ENCODE measurements at regions not wholly inside any gene's neighbourhood (a gene's known extent, or its start where the extent isn't known, plus 50 kb on each side); places are given as distances from the start of the nearest gene placed in this dataset.

GRCh38 chr10:21166557-21167287 is 269.6 kb upstream of the NEBL start (continued):
- TF ChIP-seq EP300 (IDR thresholded peaks at IDR 0.05; ENCODE audit: borderline replicate concordance in 1 of 2, control insufficient read depth in 1 of 2, low read depth in 2 of 2, low read length in 2 of 2) (no peak), CHD1 (IDR thresholded peaks at IDR 0.05; ENCODE audit: low read depth, low read length) (no peak), CBX3 (IDR thresholded peaks at IDR 0.05; ENCODE audit: borderline replicate concordance, low read depth) (no peak), RBBP5 (conservative IDR thresholded peaks at IDR 0.05) (no peak), BMI1 (IDR thresholded peaks at IDR 0.05; ENCODE audit: borderline replicate concordance) (no peak), PAX5 (IDR thresholded peaks at IDR 0.05; ENCODE audit: borderline replicate concordance, low read depth, low read length) (no peak), RFX5 (IDR thresholded peaks at IDR 0.05; ENCODE audit: low read depth, low read length) (no peak), TCF12 (IDR thresholded peaks at IDR 0.05; ENCODE audit: low read depth, low read length) (no peak), MEF2A (IDR thresholded peaks at IDR 0.05; ENCODE audit: insufficient read depth, low read depth, low read length) (no peak)

- Histone ChIP-seq H3K9ac (ENCODE audit: control insufficient read depth, insufficient read depth, low read length) (no peak overlapping the region), H3K9me3 (replicated peaks; ENCODE audit: control insufficient read depth, insufficient read depth, low read length) (no peaks in the 10 kb centered on the region), H3K79me2 (ENCODE audit: control insufficient read depth, insufficient read depth, low read length) (no peaks in the 10 kb centered on the region), H3K27ac (ENCODE audit: control insufficient read depth, insufficient read depth) (no peak overlapping the region), H3K4me3 (no peak overlapping the region), H3K4me2 (ENCODE audit: control insufficient read depth, insufficient read depth) (no peak overlapping the region), H3K27me3 (replicated peaks in 1 of 2; ENCODE audit: control insufficient read depth in 2 of 2, insufficient read depth in 2 of 2, low read length in 1 of 2) (no peaks in the 10 kb centered on the region), H3K36me3 (ENCODE audit: control insufficient read depth in 2 of 2, insufficient read depth in 2 of 2, low read length in 1 of 2) (no peaks in the 10 kb centered on the region), H2AFZ (ENCODE audit: control insufficient read depth, low read depth, low read length) (no peak overlapping the region), H3K4me1 (ENCODE audit: control insufficient read depth, insufficient read depth, low read length) (no peaks in the 10 kb centered on the region), H4K20me1 (ENCODE audit: control insufficient read depth, insufficient read depth) (no peaks in the 10 kb centered on the region)
- POLR2A ChIA-PET, result no interaction called here
- SMC1A ChIA-PET (ENCODE audit: uncharacterized antibody, unreplicated experiment), result no interaction called here
- DNase-seq (ENCODE audit: low read depth, low spot score) (no peak), FAIRE-seq (no peak), ATAC-seq (no peak)
- no TSS peak for BruUV-seq (replicated peaks)
- TF ChIP-seq TCF3 (IDR thresholded peaks at IDR 0.05; ENCODE audit: borderline replicate concordance, insufficient read depth, low read depth, low read length), result no peak
- no peak for TF ChIP-seq WRNIP1 (IDR thresholded peaks at IDR 0.05; ENCODE audit: borderline replicate concordance, low read depth, low read length)
- no peak for TF ChIP-seq RBBP5 (conservative IDR thresholded peaks at IDR 0.05)
- no peak for TF ChIP-seq HSF1 (IDR thresholded peaks at IDR 0.05; ENCODE audit: low read depth, low read length)
- TF ChIP-seq MYC (IDR thresholded peaks at IDR 0.05; ENCODE audit: insufficient read depth, insufficient read length, insufficient replicate concordance, low read length, severe bottlenecking), result no peak
- no peak for TF ChIP-seq SMAD1 (IDR thresholded peaks at IDR 0.05; ENCODE audit: low read depth, partially characterized antibody)
- 23% methylated on average over 7 of the region's 7 CpGs for WGBS (ENCODE audit: insufficient coverage, insufficient replicate concordance, low lambda C conversion rate, missing lambda C conversion rate)
- RAD21 ChIA-PET (ENCODE audit: unreplicated experiment), result no interaction called here
- CTCF ChIA-PET, result no interaction called here
- in situ Hi-C loops (cut with MboI) (no loop called here), intact Hi-C loops (cut with micrococcal nuclease; ENCODE audit: unreplicated experiment) (no loop called here)
Measured at GRCh38 chr10:21165489-21165888, 268.4 kb upstream of the NEBL start.
